ENCODE measurements at regions not wholly inside any gene's neighbourhood (a gene's known extent, or its start where the extent isn't known, plus 50 kb on each side); places are given as distances from the start of the nearest gene placed in this dataset.

- Histone ChIP-seq H3K4me3 (ENCODE audit: insufficient read depth, low read depth, low read length) (no peak overlapping the region), H3K36me3 (replicated peaks; ENCODE audit: control insufficient read depth, insufficient read depth, low read length) (no peaks in the 10 kb centered on the region), H3K27me3 (ENCODE audit: control insufficient read depth, insufficient read depth, low read length) (no peaks in the 10 kb centered on the region)
- DNase-seq, result no peak
Measured at GRCh38 chr14:61847861-61848260, 85.6 kb downstream of the SNAPC1 start.

GRCh38 chr14:61854898-61855297 lies 92.7 kb downstream of the SNAPC1 start:
- Histone ChIP-seq H3K36me3 (replicated peaks; ENCODE audit: control insufficient read depth, insufficient read depth, low read length) (no peaks in the 10 kb centered on the region), H3K4me3 (ENCODE audit: insufficient read depth, low read depth, low read length) (no peak overlapping the region), H3K27me3 (ENCODE audit: control insufficient read depth, insufficient read depth, low read length) (no peaks in the 10 kb centered on the region)
- no peak for DNase-seq

GRCh38 chr14:61860294-61860918 lies 98.2 kb downstream of the SNAPC1 start:
- peak; percentile 79 for DNase-seq
- Histone ChIP-seq H3K36me3 (replicated peaks; ENCODE audit: control insufficient read depth, insufficient read depth, low read length) (no peaks in the 10 kb centered on the region), H3K4me3 (ENCODE audit: insufficient read depth, low read depth, low read length) (no peak overlapping the region), H3K27me3 (ENCODE audit: control insufficient read depth, insufficient read depth, low read length) (no peaks in the 10 kb centered on the region)

- H3K4me3 ChIP-seq (ENCODE audit: insufficient read depth, low read depth, low read length), result no peak overlapping the region
- DNase-seq, result no peak
- no peaks in the 10 kb centered on the region for H3K27me3 ChIP-seq (ENCODE audit: control insufficient read depth, insufficient read depth, low read length)
- H3K36me3 ChIP-seq (replicated peaks; ENCODE audit: control insufficient read depth, insufficient read depth, low read length), result no peaks in the 10 kb centered on the region
Measured at GRCh38 chr14:61861320-61861865, 99.2 kb downstream of the SNAPC1 start.

GRCh38 chr14:61864329-61864898 lies 102.2 kb downstream of the SNAPC1 start:
- Histone ChIP-seq H3K36me3 (replicated peaks; ENCODE audit: control insufficient read depth, insufficient read depth, low read length) (no peaks in the 10 kb centered on the region), H3K27me3 (ENCODE audit: control insufficient read depth, insufficient read depth, low read length) (no peaks in the 10 kb centered on the region), H3K4me3 (ENCODE audit: insufficient read depth, low read depth, low read length) (no peak overlapping the region)
- peak; percentile 14 for DNase-seq

GRCh38 chr14:61866932-61867920 lies 105.0 kb downstream of the SNAPC1 start:
- Histone ChIP-seq H3K27me3 (ENCODE audit: control insufficient read depth, insufficient read depth, low read length) (no peaks in the 10 kb centered on the region), H3K4me3 (ENCODE audit: insufficient read depth, low read depth, low read length) (no peak overlapping the region), H3K36me3 (replicated peaks; ENCODE audit: control insufficient read depth, insufficient read depth, low read length) (no peaks in the 10 kb centered on the region)
- no peak for DNase-seq

GRCh38 chr14:61868846-61869245 lies 106.6 kb downstream of the SNAPC1 start:
- Histone ChIP-seq H3K4me3 (ENCODE audit: insufficient read depth, low read depth, low read length) (no peak overlapping the region), H3K27me3 (ENCODE audit: control insufficient read depth, insufficient read depth, low read length) (no peaks in the 10 kb centered on the region), H3K36me3 (replicated peaks; ENCODE audit: control insufficient read depth, insufficient read depth, low read length) (no peaks in the 10 kb centered on the region)
- DNase-seq, result no peak

GRCh38 chr14:61870163-61870562 lies 107.9 kb downstream of the SNAPC1 start:
- Histone ChIP-seq H3K4me3 (ENCODE audit: insufficient read depth, low read depth, low read length) (no peak overlapping the region), H3K36me3 (replicated peaks; ENCODE audit: control insufficient read depth, insufficient read depth, low read length) (no peaks in the 10 kb centered on the region), H3K27me3 (ENCODE audit: control insufficient read depth, insufficient read depth, low read length) (no peaks in the 10 kb centered on the region)
- DNase-seq, result no peak

GRCh38 chr14:61872452-61872851 lies 110.2 kb downstream of the SNAPC1 start:
- H3K36me3 ChIP-seq (replicated peaks; ENCODE audit: control insufficient read depth, insufficient read depth, low read length), result no peaks in the 10 kb centered on the region
- no peak for DNase-seq
- no peak overlapping the region for H3K4me3 ChIP-seq (ENCODE audit: insufficient read depth, low read depth, low read length)
- no peaks in the 10 kb centered on the region for H3K27me3 ChIP-seq (ENCODE audit: control insufficient read depth, insufficient read depth, low read length)

GRCh38 chr14:61875483-61875882 lies 113.3 kb downstream of the SNAPC1 start:
- Histone ChIP-seq H3K36me3 (replicated peaks; ENCODE audit: control insufficient read depth, insufficient read depth, low read length) (no peaks in the 10 kb centered on the region), H3K4me3 (ENCODE audit: insufficient read depth, low read depth, low read length) (no peak overlapping the region), H3K27me3 (ENCODE audit: control insufficient read depth, insufficient read depth, low read length) (no peaks in the 10 kb centered on the region)
- no peak for DNase-seq

GRCh38 chr14:61876362-61877034 lies 114.3 kb downstream of the SNAPC1 start:
- DNase-seq, result no peak
- Histone ChIP-seq H3K27me3 (ENCODE audit: control insufficient read depth, insufficient read depth, low read length) (no peaks in the 10 kb centered on the region), H3K36me3 (replicated peaks; ENCODE audit: control insufficient read depth, insufficient read depth, low read length) (no peaks in the 10 kb centered on the region), H3K4me3 (ENCODE audit: insufficient read depth, low read depth, low read length) (no peak overlapping the region)

GRCh38 chr14:61877035-61877390 lies 114.8 kb downstream of the SNAPC1 start:
- H3K4me3 ChIP-seq (ENCODE audit: insufficient read depth, low read depth, low read length), result no peak overlapping the region
- no peaks in the 10 kb centered on the region for H3K27me3 ChIP-seq (ENCODE audit: control insufficient read depth, insufficient read depth, low read length)
- DNase-seq, result no peak
- no peaks in the 10 kb centered on the region for H3K36me3 ChIP-seq (replicated peaks; ENCODE audit: control insufficient read depth, insufficient read depth, low read length)

GRCh38 chr14:61877768-61878167 lies 115.5 kb downstream of the SNAPC1 start:
- DNase-seq, result no peak
- Histone ChIP-seq H3K4me3 (ENCODE audit: insufficient read depth, low read depth, low read length) (no peak overlapping the region), H3K36me3 (replicated peaks; ENCODE audit: control insufficient read depth, insufficient read depth, low read length) (no peaks in the 10 kb centered on the region), H3K27me3 (ENCODE audit: control insufficient read depth, insufficient read depth, low read length) (no peaks in the 10 kb centered on the region)

GRCh38 chr14:61878931-61879330 lies 116.7 kb downstream of the SNAPC1 start:
- DNase-seq, result no peak
- no peaks in the 10 kb centered on the region for H3K36me3 ChIP-seq (replicated peaks; ENCODE audit: control insufficient read depth, insufficient read depth, low read length)
- no peaks in the 10 kb centered on the region for H3K27me3 ChIP-seq (ENCODE audit: control insufficient read depth, insufficient read depth, low read length)
- no peak overlapping the region for H3K4me3 ChIP-seq (ENCODE audit: insufficient read depth, low read depth, low read length)

Measured in H7 (cell line).